NCI-H2081 treated with DMSO at 0.1 percent for 48 hours (cell line): ENCODE measurements at regions not wholly inside any gene's neighbourhood (a gene's known extent, or its start where the extent isn't known, plus 50 kb on each side); places are given as distances from the start of the nearest gene placed in this dataset.

Experiments used
- DNase-seq: peaks from one replicate; lab custom pipeline; 2025; lab: John Stamatoyannopoulos, UW

- no peak for DNase-seq
These were observed 69.8 kb upstream of the DMAC1 start for GRCh38 chr9:7869340-7869739.

- DNase-seq = no peak
These were observed 62.6 kb upstream of the DMAC1 start for GRCh38 chr9:7862170-7862569.

GRCh38 chr9:7861086-7861485 is 61.5 kb upstream of the DMAC1 start:
- DNase-seq = no peak

- no peak for DNase-seq
These were observed 60.7 kb upstream of the DMAC1 start for GRCh38 chr9:7860335-7860709.

- no peak for DNase-seq
These were observed 60.2 kb upstream of the DMAC1 start for GRCh38 chr9:7859701-7860334.

- DNase-seq = no peak
These were observed 58.6 kb upstream of the DMAC1 start for GRCh38 chr9:7858166-7858565.

- DNase-seq = no peak
These were observed 55.2 kb upstream of the DMAC1 start for GRCh38 chr9:7854763-7855162.
